Adrenal gland (tissue), 9 donors: ENCODE measurements at regions not wholly inside any gene's neighbourhood (a gene's known extent, or its start where the extent isn't known, plus 50 kb on each side); places are given as distances from the start of the nearest gene placed in this dataset.

ENCODE experiments used
- DNase-seq, 7 donors: peaks; one replicate each; pipeline ENCODE4 v3.0.0-alpha.2; 2019 to 2020
- H3K27ac ChIP-seq, 5 donors: fragments of 200-600 bp; sonication (generic) in 4 of 5; 1 replicate in 3 of 5; 2 replicates in 2 of 5; pipeline versions ENCODE4 v1.5.1 to v1.8.0; 2016 to 2020; ENCODE audit warnings: mild to moderate bottlenecking in 1 of 5
- H3K27me3 ChIP-seq: fragments of 200-600 bp; 2 replicates; pipeline ENCODE4 v1.8.0; 2021
- H3K36me3 ChIP-seq, 2 donors: fragments of 200-600 bp; replicated peaks in 1 of 2; 1 replicate in 1 of 2; 2 replicates in 1 of 2; pipeline versions ENCODE4 v1.5.1 to v1.8.0; 2018 to 2022
- H3K4me1 ChIP-seq, 2 donors: fragments of 200-600 bp; replicated peaks in 1 of 2; 1 replicate in 1 of 2; 2 replicates in 1 of 2; pipeline versions ENCODE4 v1.5.1 to v1.8.0; 2018 to 2021
- H3K4me3 ChIP-seq, 4 donors: fragments of 200-600 bp; sonication (generic) in 3 of 4; one replicate each; pipeline ENCODE4 v1.5.1; 2016 to 2018
- H3K9me3 ChIP-seq, 3 donors: fragments of 200-600 bp; sonication (generic) in 1 of 3; replicated peaks in 1 of 3; 1 replicate in 2 of 3; 2 replicates in 1 of 3; pipeline versions ENCODE4 v1.5.1 to v1.8.0; 2016 to 2021
- POLR2A ChIP-seq, 2 donors: fragments of 450-650 bp; IDR thresholded peaks; one replicate each; pipeline ENCODE4 v1.6.1; 2017; ENCODE audit warnings: antibody characterized with exemption in 2 of 2, mild to moderate bottlenecking in 2 of 2, moderate library complexity in 1 of 2
- WGBS, 4 donors: extraction: QIAGEN DNeasy Blood & Tissue Kit in 2 of 4; methylation state at CpG; one replicate each; pipeline versions ENCODE4 v1.1.5 to v1.1.7; 2013 to 2017; 5-methylcytosine and 5-hydroxymethylcytosine counted together
- intact Hi-C, 2 donors: fragments of 100-400 bp; cut with DNase I; formaldehyde crosslinking; loops; one replicate each; pipeline versions ENCODE4 v1.14.1 to v1.15.0; 2022 to 2023
- TF ChIP-seq, protein P1 (sequence below), 6 experiments: fragments of 450-650 bp in 4 of 6; fragments of 200-600 bp in 2 of 6; sonication (generic) in 1 of 6; IDR thresholded peaks; 1 replicate in 5 of 6; 2 replicates in 1 of 6; pipeline versions ENCODE4 v1.5.1 to v1.8.0; 2016 to 2021; ENCODE audit warnings: antibody characterized with exemption in 6 of 6, mild to moderate bottlenecking in 2 of 6, moderate library complexity in 1 of 6
- donor health status: healthy with polysubstance abuse.
- donor health status: Bipolar disorder and iron deficiency.
- donor health status: DM: yes; HTN: yes; CAD: no.
- donor health status: DM: no; HTN: no; CAD: no.
- donor health status: DM: no; HTN: no; CAD: no.

GRCh38 chr5:104170926-104171325 is 608.3 kb upstream of the NUDT12 start:
- intact Hi-C loops: no loop called here
- Histone ChIP-seq H3K27ac (no peak overlapping the region), H3K36me3 (no peaks in the 10 kb centered on the region), H3K27me3 (no peaks in the 10 kb centered on the region), H3K4me3 (no peak overlapping the region), H3K4me1 (no peaks in the 10 kb centered on the region), H3K9me3 (no peaks in the 10 kb centered on the region)
- no peak for DNase-seq
- no peak for TF ChIP-seq POLR2A (IDR thresholded peaks at IDR 0.05)
- TF ChIP-seq, protein P1, sequence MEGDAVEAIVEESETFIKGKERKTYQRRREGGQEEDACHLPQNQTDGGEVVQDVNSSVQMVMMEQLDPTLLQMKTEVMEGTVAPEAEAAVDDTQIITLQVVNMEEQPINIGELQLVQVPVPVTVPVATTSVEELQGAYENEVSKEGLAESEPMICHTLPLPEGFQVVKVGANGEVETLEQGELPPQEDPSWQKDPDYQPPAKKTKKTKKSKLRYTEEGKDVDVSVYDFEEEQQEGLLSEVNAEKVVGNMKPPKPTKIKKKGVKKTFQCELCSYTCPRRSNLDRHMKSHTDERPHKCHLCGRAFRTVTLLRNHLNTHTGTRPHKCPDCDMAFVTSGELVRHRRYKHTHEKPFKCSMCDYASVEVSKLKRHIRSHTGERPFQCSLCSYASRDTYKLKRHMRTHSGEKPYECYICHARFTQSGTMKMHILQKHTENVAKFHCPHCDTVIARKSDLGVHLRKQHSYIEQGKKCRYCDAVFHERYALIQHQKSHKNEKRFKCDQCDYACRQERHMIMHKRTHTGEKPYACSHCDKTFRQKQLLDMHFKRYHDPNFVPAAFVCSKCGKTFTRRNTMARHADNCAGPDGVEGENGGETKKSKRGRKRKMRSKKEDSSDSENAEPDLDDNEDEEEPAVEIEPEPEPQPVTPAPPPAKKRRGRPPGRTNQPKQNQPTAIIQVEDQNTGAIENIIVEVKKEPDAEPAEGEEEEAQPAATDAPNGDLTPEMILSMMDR (IDR thresholded peaks at IDR 0.05): no peak

DNA sequence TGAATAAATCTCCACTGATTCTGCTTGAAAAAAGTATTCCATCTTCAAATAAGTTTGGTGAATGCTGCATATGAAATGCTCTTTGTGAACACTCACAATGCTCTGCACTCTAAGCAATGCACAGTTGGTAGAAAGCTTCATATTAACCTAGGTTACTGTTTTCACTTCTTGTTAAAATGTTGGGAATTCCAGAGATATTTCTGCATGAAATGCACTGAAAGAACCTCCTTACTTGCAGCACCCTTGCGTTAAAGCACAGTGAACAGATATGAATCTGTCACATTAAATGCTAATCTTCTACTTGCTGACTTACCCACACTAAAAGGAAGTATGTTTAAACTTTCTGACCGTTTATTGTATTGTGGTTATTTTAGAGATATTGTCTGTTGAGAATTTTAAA is 584.1 kb upstream of the NUDT12 start:
- H3K36me3 ChIP-seq: no peaks in the 10 kb centered on the region
- no peaks in the 10 kb centered on the region for H3K9me3 ChIP-seq
- no peak overlapping the region for H3K4me3 ChIP-seq
- intact Hi-C loops: no loop called here
- DNase-seq: no peak
- WGBS, 4 donors: 35 to 46% (median 42%) methylated on average over 2 of the region's 2 CpGs
- no peak for TF ChIP-seq POLR2A (IDR thresholded peaks at IDR 0.05)
- TF ChIP-seq, protein P1 (IDR thresholded peaks at IDR 0.05): no peak
- H3K27ac ChIP-seq: no peak overlapping the region
- no peaks in the 10 kb centered on the region for H3K4me1 ChIP-seq
- H3K27me3 ChIP-seq: no peaks in the 10 kb centered on the region

- no peak for TF ChIP-seq POLR2A (IDR thresholded peaks at IDR 0.05)
- TF ChIP-seq, protein P1 (IDR thresholded peaks at IDR 0.05): peak in 1 of 6 experiments; percentile 8
- H3K27ac ChIP-seq: no peak overlapping the region
- no peak overlapping the region for H3K4me3 ChIP-seq
- H3K36me3 ChIP-seq: no peaks in the 10 kb centered on the region
- DNase-seq: no peak
- peaks cover 0 to 12% (median 0%) of the 10 kb centered on the region in 3 donors for H3K9me3 ChIP-seq
- intact Hi-C loops: no loop called here
- WGBS, 4 donors: 89 to 94% (median 92%) methylated on average over 3 of the region's 3 CpGs
- no peaks in the 10 kb centered on the region for H3K4me1 ChIP-seq
- H3K27me3 ChIP-seq: no peaks in the 10 kb centered on the region
These were observed 577.3 kb upstream of the NUDT12 start for GRCh38 chr5:104139840-104140239.

GRCh38 chr5:104130320-104130719 is 567.7 kb upstream of the NUDT12 start:
- DNase-seq: no peak
- no peak overlapping the region for H3K4me3 ChIP-seq
- H3K4me1 ChIP-seq: no peaks in the 10 kb centered on the region
- intact Hi-C loops: no loop called here
- H3K27ac ChIP-seq: no peak overlapping the region
- WGBS, 4 donors: 63 to 79% (median 72%) methylated on average over 3 of the region's 3 CpGs
- H3K9me3 ChIP-seq: peaks cover 0 to 2% (median 0%) of the 10 kb centered on the region in 3 donors
- H3K27me3 ChIP-seq: no peaks in the 10 kb centered on the region
- TF ChIP-seq POLR2A (IDR thresholded peaks at IDR 0.05): no peak
- TF ChIP-seq, protein P1 (IDR thresholded peaks at IDR 0.05): no peak
- no peaks in the 10 kb centered on the region for H3K36me3 ChIP-seq
